HG03432 (cell line): ENCODE measurements at regions not wholly inside any gene's neighbourhood (a gene's known extent, or its start where the extent isn't known, plus 50 kb on each side); places are given as distances from the start of the nearest gene placed in this dataset.

ENCODE experiments used
- ATAC-seq: cut with Tn5 transposase; IDR thresholded peaks from one replicate; pipeline ENCODE4 v1.9.1; 2021; ENCODE audit warnings: mild to moderate bottlenecking, moderate library complexity; ENCODE audit not compliant: unreplicated experiment

DNA sequence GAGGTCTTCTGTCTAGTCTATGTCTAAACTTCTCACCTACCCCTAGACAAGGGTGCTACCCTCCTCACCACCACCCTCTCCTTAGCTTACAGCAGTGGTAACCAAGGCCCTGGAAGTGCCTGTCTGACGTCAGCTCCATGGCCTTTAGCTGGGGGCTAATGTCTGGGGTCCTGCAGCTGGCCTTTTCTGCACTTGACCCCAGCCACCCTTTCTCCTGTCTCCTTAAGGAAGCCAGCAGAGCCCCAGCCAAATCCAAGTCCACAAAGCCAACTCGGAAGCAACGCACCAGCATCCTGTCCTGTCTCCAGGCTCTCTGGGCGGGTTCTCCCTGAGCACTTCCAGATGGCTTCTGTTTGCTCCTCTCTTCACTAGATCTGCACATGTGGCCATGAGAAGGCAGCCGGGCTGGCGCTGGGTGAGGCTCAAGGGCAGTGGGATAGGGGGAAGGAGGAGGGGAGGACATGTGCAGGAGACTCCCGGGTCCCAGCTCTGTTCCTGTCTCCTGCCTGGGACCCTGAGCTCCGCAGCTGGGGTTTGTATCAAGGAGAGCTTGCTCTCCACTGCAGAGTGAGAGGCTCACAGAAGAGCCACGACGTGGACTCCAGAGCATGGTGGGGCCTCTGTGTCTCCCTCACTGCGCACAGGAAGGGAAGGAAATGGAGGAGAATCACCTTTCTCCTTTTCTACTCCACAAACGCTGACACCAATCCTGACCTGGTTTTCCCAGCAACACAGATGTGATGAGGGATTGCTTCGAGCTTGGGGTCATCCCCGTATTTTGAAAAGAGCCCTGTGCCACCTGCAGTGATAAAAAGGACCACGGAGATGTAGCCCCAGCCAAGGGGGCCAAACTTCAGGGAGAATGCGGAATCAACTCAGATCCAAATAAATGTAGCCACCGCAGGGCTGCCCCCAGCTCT, 204.2 kb downstream of the USP12 start:
- no peak for ATAC-seq

DNA sequence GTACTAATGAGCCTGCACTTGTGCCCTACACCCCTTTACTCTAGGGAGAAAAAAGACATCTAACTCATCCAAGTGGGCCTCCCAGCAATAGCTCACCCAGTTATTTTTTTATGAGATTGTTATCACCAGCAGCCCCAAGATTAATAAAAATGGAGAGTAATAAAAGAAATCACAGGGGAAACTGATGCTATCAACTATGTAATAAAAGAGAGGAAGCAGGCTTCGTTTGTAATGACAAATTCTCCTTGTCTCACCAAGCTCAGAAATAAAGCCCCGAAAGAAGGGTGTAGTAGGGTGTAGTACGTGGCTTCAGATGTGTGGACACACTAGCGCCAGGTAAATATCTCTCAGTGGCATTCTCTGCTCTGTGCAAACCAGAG, 204.9 kb downstream of the USP12 start:
- no peak for ATAC-seq

DNA sequence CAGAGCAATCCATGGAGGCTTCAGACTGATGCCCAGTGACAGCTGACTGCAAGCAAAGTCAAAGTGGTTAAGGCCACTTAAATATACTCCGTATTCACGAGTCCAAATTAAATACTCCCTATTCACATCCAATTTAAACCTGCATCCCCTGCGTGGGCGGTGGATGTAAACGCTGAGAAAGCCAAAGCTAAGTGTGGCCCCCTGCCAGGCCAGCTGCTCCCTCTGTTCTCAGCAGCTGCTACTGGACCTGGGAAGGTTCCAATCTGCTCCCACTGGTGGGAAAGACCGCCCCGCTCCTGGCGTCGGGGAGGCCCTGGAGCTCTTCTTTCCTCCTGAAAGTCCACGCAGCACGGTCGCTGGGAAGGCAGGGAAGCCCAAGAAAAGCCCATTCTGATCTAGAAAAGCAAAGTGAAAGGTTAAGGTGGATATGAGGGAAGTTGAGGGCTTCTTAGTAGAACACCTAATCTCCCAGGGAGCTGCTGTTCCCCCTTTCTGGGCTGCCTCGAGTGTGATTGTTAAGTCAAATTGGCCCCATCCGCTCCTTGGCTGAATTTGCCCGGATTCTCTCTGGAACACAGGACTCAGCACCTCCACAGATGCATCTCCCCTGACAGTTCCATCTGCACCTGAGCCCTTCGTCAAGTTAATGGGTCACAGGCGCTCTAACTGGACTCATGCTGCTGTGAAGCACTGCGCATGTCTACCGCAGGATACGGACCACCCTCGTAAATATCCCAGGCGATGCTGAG, 205.5 kb downstream of the USP12 start:
- no peak for ATAC-seq

DNA sequence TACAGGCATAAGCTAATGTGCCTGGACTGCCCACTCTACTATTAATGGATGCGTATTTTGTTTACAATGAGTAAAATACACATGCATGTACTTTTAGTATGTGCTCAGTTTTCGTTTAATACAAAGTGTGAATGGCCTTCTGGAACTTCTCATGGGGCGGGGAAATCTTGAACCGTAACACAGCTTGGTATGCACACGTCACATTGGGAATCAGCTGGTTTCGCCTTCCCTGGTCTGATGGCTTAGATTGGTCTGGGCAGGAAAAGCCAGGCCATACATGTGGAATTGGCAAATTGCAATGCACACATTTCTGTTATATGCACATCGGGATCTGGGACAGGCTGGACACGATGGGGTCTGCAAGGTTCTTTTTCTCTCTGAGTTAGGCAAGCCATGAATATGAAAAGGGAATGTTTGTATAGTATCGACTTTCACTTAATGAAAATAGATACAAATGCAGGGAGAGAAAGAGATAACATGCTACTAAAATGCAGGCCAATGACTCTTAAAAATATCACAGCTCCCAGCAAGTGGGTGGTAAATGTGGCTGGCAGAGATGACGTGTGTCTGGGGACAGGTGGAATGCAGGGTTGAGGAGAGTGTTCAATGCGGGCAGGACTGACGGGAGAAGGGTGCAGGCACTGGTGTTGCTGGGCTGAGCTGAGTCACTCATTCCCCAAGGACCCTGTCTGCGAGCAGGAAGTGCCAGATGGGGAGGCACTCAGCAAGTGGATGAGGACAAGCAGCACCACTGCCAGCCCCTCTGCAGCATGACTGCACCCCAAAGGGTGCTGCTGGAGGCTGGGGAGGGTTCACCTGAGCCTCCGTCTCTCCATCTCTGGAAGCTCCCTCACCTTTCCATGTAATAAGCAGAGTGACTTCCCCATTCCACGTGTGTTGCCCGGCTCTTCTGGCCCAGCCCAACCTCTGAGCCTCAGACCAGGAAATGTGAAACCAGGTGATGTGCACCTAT, 204.0 kb upstream of the GPR12 start:
- no peak for ATAC-seq

DNA sequence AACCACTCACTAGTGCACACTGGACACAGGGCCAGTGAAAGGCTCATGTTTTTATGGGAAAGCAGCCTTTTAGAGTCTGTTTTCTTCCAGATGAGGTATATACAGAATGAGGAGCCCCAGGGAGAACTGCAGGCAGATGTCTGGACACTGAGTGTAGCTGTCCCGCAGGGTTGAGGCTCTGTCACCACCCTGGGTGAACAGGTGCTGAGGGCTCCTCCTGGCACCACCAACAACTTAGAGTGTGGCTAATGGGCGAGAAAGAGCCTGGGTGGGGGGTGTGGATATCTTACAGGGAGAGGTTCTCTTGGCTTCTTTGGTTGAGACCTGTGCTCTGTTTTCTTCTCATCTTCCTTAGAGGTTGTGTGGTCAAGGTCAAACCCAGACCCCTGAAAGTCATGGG, 202.1 kb upstream of the GPR12 start:
- no peak for ATAC-seq

DNA sequence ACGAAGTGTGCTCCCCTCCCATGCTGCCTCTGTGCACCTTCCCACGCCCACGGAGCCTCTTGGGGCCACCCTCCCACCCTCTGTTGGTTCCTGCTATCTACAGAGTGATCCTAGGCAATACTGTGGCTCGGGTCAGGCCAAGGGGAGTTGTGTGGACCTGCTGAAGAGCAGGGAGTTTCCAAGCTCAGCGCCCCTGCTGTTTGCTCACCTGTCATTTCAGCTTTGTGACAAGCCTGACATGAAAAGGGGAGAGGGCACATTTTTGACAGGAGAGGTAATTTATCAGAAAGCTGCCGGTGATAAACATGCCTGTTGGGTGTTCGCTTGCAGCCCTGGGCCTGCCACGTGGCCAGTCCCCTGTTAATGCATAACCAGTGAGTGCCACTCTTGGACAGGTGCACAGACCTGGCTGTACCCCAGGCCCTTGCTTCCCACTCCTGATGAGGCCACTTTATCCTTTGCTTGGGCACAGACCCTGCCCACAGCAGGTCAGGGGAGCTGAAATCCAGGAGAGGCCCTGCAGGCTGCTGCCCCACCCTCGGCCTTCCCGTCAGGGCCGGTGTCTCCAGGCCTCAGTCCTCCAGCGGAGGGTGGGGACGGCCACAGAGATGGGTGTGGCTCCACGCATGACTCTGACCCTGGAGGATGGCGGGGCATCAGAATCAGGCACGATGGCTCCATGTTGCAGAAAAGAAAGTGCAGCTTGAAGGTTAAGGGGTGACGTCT, 201.5 kb upstream of the GPR12 start:
- no peak for ATAC-seq

DNA sequence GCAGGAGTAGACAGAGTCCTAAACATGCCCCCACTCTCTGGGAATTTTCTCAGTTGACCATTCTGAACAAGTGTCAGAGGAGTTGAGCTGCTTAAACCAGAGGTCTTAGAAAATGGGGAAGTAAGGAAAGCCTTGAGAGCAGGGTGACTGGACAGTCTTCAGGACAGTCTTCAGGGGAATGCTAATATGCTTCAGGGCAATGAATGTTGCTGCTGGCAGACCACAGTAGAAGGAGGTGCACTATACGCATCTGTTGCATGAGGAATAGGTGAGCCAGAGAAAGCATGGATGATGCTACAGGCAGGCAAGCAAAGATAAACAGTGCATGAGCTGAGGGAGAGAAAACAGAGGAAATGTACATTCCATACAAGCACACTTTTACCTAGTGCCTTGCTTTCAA, 196.6 kb upstream of the GPR12 start:
- ATAC-seq = no peak

DNA sequence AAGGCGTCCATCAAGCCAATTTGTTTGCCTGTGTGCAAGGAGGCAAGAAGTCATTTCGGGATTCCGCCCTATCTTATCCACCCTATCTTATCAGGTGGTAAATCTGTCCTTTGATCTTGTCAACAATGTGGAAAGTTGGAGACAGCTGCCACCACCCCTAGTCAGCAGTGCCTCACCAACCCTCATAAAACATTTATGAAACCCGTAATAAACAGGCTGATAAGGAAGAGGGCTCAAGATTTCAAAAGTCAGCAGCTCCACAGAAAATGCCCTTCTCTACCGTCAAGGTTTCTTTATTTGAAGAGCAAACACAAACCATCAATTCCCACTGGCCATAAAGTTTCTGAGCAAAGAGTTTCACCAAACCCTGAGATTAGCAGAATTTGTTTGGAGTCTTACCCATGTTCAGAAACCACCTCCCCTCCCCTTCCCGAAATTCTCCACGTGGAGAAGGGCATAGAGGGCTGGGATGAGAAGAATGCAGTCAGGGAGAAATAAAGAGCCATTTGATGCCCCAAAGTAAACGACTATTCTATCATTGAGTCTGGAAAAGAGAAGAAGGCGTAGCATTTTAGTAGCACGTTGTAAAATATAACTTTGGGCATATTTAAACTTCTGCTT, 196.0 kb upstream of the GPR12 start:
- no peak for ATAC-seq

DNA sequence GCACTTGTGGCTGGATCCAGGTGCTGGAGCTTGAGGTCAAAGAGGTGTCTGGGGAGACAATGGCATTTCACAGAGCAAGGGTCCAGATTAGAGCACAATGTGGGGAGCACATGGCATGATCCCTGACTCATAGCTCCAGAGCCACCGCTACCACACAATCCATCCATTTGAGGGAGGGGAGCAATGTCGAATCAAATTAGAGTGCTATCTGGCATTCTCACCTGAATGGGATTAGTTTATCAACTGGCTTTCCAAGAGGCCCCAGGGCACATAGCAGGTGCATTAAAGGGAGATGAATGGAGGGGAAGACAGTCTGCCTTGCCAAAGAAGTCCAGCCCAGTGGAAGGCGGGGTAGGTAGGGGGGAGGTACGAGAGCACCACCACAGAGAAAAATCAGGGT, 194.4 kb upstream of the GPR12 start:
- ATAC-seq = no peak

DNA sequence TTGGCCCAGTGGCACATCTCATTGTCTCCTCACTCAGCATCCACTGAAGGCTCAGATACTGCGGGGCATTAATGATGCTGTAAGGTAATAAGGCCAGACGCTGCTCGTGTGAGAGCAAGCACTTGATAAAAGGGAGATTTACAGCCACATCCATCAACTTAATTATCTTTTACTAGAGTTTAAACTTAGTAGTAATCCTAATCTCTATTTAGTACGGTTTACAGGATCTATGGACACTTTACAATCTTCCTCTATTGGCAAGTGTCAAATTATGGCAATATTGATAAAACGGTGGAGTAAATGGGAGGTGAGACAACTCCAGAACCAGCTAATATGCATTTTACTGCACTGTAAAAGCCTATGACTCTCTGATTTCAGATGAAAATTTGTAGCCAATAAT, 192.7 kb upstream of the GPR12 start:
- no peak for ATAC-seq

DNA sequence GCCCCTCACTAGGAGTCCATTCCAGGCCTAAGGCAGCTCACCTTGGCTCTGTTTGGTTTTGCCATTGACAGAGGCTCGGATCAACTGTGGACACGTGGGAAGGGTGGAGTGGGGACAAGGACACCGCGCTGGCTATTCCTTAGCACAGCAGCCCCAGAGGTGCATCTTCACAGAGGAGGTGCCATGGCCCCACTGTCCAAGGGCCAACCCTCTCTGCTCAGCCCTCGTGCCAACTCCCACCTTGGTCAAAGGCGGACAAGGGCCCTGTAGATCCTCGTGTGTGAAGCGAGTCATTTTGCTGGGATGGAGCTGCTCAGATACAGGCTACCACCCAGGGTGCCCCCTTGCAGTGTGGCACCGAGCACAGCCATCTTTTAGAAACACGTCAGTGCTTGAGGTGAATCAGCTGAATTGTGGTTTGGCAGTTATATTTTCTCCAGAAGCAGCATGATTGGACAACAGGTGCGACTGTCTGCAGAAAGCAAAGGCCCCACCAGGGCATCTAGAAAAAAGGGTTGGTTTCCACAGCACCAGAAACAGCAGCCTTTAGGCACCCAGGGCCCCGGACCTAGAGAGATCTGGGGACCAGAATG, 192.1 kb upstream of the GPR12 start:
- ATAC-seq = no peak

DNA sequence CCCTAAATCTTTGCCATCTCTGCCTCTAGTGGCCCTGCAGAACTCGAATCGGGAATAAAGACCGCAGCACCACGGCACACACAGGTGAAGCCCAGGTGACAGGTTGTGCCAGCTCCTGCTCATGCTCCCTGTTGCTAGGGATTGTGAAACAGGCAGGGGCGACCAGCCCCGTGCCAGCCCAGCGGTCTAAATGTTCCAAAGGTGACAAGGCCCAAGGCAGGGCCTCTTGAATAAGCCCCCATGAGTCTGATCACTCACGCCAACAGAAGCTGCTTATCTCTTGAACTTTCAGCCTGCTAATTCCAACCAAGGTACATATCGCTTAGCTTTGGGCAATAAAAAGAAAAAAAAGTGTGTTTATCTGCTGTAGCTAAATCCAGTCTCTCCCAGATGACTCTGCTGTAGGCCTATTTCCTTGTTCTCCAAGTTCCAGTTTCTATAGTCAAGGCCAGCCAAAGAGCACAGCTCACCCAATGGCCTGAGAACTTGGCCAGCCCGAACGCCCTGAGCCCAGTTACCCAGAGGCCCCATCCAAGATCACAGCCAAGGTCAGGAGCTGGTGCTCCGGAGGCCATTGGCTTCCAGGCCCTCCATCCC, 191.1 kb upstream of the GPR12 start:
- ATAC-seq = no peak

DNA sequence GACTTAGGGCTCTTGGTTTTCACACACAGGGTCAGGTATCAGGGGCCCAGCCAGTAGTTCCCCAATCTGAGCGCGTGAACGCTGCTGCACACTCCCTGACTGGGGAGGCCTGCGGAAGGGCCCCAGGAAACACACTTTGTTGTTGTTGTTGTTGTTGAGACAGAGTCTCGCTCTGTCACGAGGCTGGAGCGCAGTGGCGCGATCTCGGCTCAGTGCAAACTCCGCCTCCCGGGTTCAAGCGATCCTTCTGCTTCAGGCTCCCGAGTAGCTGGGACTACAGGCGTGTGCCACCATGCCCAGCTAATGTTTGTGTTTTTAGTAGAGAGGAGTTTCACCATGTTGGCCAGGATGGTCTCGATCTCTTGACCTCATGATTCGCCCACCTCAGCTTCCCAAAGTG, 190.4 kb upstream of the GPR12 start:
- no peak for ATAC-seq

DNA sequence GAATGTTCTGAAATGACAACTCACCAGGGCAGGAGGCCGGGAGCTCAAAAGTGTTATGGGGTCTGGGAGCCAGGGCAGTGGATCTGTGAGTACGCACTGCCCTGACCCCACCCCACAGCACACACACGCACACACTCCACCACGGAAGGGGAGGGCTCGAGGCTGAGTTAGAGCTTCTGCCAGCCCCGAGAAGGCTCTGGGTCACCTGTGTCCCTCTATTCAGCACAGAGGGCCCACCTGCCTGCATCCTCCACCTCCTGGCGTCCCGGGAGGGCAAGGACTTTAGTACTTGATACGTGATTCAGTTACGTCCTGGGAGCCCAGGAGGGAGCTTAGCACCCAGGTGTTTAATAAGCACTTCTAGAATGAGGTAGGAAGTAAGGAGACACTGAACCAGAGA, 190.0 kb upstream of the GPR12 start:
- ATAC-seq = no peak

DNA sequence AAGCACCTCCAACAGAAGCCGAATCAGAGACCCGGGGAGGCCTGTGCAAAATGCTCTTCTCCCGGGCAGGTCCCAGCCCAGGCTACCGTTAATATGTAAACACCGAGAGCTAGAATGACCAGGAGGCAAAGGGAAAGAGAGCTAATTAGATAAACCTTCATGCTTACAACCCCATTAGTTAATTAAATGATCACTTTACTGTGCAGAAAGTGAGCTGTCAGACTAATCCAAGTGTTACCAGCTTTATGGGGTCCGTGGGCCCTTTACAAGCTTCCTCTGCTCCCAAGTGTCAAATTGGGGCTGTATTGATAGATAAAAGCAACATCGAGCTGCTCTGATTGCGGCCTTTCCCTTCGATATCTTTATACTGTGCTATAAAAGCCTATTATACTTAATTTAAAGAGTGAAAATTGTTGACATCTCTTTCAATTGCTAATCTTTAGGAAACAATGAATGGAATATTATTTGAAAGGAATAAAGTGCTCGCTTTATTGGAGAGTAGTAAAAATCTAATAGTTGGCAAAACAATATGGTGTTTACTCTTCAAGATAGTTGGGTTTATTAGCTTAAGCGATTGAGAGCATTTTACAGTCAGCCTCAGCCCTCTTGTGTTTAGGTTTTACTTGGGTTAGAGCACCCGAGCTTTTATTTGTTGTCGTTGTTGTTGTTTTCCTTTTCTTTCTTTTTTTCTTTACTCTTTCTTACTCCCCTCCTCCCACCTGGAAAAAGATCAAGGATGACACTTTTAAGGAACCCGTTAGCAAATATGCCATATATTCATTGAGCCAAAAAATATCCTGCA, 189.3 kb upstream of the GPR12 start:
- ATAC-seq = no peak

DNA sequence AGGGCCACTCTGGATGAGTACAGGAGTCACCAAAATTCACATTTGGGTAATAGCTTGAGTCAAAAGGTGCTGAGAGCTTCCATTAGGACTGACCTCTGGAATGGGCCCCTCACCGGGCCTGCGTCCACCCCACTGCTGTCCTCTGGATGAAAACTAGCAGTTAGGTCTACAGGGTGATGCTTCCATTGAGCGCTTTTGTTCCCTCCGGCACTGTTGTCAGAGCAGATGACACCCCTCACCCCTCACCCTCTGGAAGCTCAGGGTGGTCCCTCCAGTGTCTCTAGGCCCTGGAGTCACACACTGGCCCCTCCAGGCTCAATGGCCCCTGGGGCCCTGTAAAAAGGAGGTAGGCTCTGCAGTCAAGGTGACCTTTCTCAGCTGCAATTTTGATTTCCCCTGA, 187.8 kb upstream of the GPR12 start:
- no peak for ATAC-seq

DNA sequence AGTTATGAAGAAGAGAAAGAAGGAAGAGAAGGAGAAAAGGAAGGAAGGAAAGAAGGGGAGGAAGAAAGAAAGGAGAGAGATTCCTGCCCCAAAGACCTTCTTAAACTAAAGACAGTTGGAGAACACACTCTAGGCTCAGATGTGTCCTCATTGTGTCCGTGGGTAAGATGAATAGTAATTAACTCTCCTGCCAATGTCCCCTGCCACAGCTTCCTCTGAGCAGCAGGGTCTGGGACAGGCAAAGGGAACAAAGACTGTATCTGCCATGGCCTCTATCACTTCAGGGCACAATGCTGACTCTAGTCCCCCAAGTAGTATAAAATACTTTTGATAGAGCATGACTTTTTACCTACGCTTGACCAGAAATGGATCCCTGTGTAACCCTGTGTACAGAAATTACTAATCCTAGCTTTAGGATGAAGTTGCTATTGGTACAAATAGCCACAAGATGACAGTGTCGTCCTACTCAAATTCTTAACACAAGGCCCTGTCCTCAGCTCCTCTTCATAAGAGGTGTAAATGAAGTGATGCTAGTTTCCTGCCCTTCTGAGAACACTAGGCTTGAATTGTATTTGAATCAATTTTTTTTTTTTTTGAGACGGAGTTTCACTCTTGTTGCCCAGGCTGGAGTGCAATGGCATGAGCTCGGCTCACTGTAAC, 186.2 kb upstream of the GPR12 start:
- ATAC-seq = peak; percentile 66

DNA sequence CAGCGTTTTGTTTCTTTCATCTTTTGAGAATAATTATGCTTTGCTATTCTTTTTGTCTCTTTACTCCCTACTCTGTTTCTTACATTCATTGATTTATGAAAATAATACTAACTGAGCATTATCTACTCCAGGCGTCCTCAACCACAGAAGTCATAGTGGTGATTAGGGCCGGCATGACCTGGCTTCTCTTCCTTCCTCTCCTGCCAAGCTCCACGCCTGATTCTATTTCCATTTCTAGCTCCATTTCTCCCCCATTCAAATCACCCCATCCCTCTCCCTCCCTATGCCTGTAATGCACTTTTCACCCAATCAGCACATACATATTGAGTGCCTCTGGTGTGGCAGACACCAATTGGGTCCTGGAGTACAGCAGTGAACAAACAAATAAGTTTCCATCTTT, 183.2 kb upstream of the GPR12 start:
- no peak for ATAC-seq
